NCI-H2171 treated with DMSO at 0.1 percent for 48 hours (cell line): ENCODE measurements at regions not wholly inside any gene's neighbourhood (a gene's known extent, or its start where the extent isn't known, plus 50 kb on each side); places are given as distances from the start of the nearest gene placed in this dataset.

Experiments used
- DNase-seq: peaks from one replicate; lab custom pipeline; 2025; lab: John Stamatoyannopoulos, UW

- no peak for DNase-seq
These were observed 815.1 kb downstream of the VGLL3 start for GRCh38 chr3:86175593-86176444.

DNA sequence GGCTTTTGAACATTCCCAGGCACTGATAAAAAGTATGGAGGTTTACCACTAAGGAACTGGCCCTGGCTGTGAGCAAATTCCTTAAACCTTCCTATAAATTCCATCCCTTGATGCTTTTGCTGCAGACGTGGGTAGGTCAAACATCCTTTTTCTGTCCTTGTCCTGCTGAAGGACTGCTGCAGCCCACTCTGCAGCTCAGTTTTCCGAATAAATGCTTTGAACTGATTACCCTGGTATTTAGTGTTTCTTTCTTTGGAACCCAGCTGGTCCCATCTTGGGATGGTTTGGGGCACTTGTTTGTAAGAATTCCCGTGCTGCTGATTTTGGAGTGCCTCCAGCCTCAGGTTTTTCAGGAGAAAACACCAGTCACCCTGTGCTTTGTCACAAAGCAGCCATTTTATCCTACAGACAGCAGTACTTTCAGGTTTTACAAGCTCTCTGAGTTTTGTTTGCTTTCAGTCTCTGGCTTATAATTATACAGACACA, 815.9 kb downstream of the VGLL3 start:
- no peak for DNase-seq

GRCh38 chr3:86173401-86173800, 817.5 kb downstream of the VGLL3 start:
- no peak for DNase-seq

- no peak for DNase-seq
These were observed 822.4 kb downstream of the VGLL3 start for GRCh38 chr3:86168512-86168911.

DNA sequence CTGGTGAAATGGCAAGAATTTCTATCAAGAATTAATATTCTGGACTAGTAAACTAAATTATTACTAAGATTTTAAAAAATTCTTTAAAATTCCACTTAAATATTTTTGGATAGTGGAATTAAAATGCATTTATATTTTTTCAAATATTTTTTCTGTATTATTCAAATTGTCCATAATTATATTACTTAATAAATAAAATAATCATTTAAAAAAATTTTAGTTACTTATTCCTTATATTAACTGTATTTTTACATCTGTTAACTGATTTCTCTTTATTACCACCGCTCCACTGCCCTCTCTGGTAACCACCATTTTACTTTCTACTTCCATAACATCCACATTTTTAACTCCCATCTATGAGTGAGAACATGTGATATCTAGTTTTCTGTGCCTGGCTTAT, 828.4 kb downstream of the VGLL3 start:
- DNase-seq = no peak

GRCh38 chr3:86161493-86161892, 829.5 kb downstream of the VGLL3 start:
- no peak for DNase-seq

DNA sequence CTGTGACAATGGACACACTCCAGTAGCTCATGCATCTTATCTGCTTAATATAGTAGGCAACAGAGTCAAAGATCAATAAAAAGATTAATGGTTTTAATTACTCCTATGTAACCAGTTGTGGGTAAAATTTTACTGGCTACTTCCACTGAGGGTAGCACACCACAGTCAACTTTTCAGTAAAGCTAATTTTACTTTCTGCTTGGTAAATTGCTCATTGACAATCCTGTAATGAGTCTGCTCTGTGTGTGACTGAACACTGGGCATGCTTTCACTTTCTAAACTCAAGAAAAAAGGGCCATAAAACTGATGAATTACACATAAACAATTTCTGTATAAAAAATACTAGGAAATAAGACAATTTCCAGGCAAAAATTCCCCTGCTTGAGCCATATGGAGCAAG, 838.3 kb downstream of the VGLL3 start:
- DNase-seq = no peak

GRCh38 chr3:86149054-86149453, 841.9 kb downstream of the VGLL3 start:
- DNase-seq = no peak

- no peak for DNase-seq
These were observed 843.8 kb downstream of the VGLL3 start for GRCh38 chr3:86147119-86147518.

GRCh38 chr3:86126552-86126951, 864.4 kb downstream of the VGLL3 start:
- no peak for DNase-seq
